H7 (cell line): ENCODE measurements at regions not wholly inside any gene's neighbourhood (a gene's known extent, or its start where the extent isn't known, plus 50 kb on each side); places are given as distances from the start of the nearest gene placed in this dataset.

Experiments used
- DNase-seq: peaks from one replicate; pipeline ENCODE4 v3.0.0; 2012
- H3K27me3 ChIP-seq: 2 replicates; pipeline ENCODE4 v1.6.0; 2011; ENCODE audit warnings: mild to moderate bottlenecking, low read length; ENCODE audit not compliant: control insufficient read depth, insufficient read depth
- H3K36me3 ChIP-seq: replicated peaks from 2 replicates; pipeline ENCODE4 v1.5.1; 2011; ENCODE audit warnings: low read length; ENCODE audit not compliant: control insufficient read depth, insufficient read depth
- H3K4me3 ChIP-seq: 2 replicates; pipeline ENCODE4 v1.5.1; 2011; ENCODE audit warnings: low read depth, mild to moderate bottlenecking, control low read depth, low read length, moderate library complexity; ENCODE audit not compliant: insufficient read depth

DNA sequence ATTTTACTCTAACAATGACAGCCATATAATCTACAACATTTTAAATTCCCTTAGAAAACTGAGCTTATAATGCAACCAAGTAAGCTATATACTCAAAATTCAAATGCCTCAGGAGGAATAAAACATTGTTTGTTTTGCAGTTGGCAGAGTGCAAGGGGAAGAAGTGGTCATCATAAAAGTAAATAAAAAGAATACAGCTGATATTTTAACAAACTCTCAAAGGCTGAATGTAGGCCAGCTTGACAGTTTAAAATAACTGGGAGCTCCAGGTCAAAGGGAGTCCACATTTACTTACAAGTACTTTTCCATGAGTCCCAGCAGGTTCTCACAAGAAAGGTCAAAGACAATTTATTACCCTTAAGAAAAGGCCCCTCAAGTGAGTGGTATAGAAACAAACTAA is 589.8 kb downstream of the BCKDHB start:
- H3K36me3 ChIP-seq: no peaks in the 10 kb centered on the region
- no peak for DNase-seq
- H3K27me3 ChIP-seq: no peaks in the 10 kb centered on the region
- H3K4me3 ChIP-seq: no peak overlapping the region

DNA sequence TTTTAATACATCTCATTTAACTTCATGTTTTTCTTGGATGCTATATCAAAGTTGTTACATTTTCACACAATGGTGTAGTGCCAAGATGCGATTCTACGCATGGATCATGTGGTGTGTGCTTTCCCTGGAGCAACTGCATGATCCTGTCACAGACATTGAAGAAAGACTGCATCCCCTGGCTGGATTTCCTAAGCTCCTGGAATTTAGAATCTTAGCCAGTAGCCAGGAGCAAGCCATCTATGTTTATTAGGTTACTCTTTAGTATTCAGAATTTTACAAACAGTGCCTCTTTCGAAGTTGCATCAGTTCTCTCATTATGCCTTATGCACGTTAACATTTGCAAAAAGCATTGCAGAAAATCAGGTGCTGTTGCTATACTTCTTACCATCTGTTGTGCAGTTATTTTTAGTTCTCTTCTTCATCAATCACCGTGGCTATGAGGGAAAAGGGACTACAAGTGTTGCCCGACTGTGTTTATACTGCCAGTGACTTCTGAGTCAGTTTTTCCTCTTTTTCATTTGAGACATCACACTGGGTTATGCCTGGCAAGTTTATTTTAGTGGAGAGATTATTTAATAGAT is 584.2 kb downstream of the BCKDHB start:
- Histone ChIP-seq H3K36me3 (no peaks in the 10 kb centered on the region), H3K27me3 (no peaks in the 10 kb centered on the region), H3K4me3 (no peak overlapping the region)
- no peak for DNase-seq

GRCh38 chr6:80689716-80690395 is 583.4 kb downstream of the BCKDHB start:
- H3K4me3 ChIP-seq: no peak overlapping the region
- no peak for DNase-seq
- H3K27me3 ChIP-seq: no peaks in the 10 kb centered on the region
- no peaks in the 10 kb centered on the region for H3K36me3 ChIP-seq

GRCh38 chr6:80679992-80680391 is 573.5 kb downstream of the BCKDHB start:
- Histone ChIP-seq H3K4me3 (no peak overlapping the region), H3K36me3 (no peaks in the 10 kb centered on the region), H3K27me3 (no peaks in the 10 kb centered on the region)
- no peak for DNase-seq

DNA sequence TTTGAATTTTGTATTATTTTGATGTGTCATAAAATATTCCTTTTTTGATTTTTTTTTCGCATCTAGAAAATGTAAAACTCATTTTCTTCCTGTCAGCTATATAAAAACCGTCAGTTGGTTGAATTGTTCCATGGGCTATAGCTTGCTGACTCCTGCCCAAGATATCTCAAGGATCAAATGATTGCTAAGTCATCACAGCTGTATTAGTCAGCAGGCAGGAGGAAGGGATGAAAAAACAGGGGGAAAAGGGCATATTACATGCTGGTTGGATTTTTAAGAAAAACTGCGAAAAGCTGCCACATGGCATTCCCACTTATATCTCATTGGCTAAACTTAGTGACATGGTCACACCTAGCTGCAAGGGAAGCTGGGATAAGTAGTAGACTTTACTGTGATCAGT is 569.9 kb downstream of the BCKDHB start:
- H3K4me3 ChIP-seq: no peak overlapping the region
- no peak for DNase-seq
- no peaks in the 10 kb centered on the region for H3K27me3 ChIP-seq
- no peaks in the 10 kb centered on the region for H3K36me3 ChIP-seq

- no peak for DNase-seq
- no peak overlapping the region for H3K4me3 ChIP-seq
- no peaks in the 10 kb centered on the region for H3K27me3 ChIP-seq
- H3K36me3 ChIP-seq: no peaks in the 10 kb centered on the region
Observed at GRCh38 chr6:80674669-80675068, 568.2 kb downstream of the BCKDHB start.

DNA sequence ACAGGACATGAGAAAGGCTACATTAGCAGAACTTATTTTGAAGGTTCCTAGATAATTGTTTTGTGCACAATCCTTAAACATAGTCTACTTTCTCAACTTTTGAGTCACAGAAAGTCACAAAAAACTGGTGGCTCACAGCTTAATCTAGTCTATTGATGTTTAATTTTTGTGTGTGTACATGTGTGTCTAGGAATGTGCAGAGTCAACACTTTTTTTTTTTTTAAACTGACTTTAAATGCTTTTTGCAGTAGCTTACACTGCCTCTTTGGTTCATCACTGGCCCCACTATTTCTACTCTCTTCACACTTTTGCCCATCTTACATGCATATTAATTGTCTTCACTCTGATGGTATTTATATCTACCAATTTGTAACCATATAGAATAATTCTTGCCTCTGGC is 566.9 kb downstream of the BCKDHB start:
- no peaks in the 10 kb centered on the region for H3K27me3 ChIP-seq
- DNase-seq: no peak
- H3K36me3 ChIP-seq: no peaks in the 10 kb centered on the region
- H3K4me3 ChIP-seq: no peak overlapping the region

DNA sequence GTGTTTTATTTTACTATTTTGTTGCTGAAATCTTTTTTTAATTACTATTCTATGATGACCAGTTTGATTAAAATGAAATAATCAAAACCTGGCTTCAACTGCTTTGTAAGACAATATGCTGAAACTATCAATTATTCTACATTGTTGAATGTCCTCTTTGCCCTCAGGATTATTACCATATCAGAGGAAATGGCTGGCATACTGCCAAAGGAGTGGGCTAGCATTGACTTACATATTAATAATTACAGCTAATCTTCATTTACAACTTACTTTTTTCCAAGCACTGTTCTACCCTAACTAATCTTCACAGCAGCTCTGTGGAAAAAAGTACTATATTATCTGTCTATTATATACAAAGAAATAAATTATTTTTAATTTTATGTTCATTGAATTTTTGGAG is 560.5 kb downstream of the BCKDHB start:
- no peak overlapping the region for H3K4me3 ChIP-seq
- no peaks in the 10 kb centered on the region for H3K36me3 ChIP-seq
- DNase-seq: no peak
- H3K27me3 ChIP-seq: no peaks in the 10 kb centered on the region

GRCh38 chr6:80658926-80659325 is 552.5 kb downstream of the BCKDHB start:
- no peaks in the 10 kb centered on the region for H3K36me3 ChIP-seq
- DNase-seq: no peak
- no peak overlapping the region for H3K4me3 ChIP-seq
- no peaks in the 10 kb centered on the region for H3K27me3 ChIP-seq

- Histone ChIP-seq H3K36me3 (no peaks in the 10 kb centered on the region), H3K27me3 (no peaks in the 10 kb centered on the region), H3K4me3 (no peak overlapping the region)
- no peak for DNase-seq
Observed at GRCh38 chr6:80647156-80647555, 540.7 kb downstream of the BCKDHB start.

DNA sequence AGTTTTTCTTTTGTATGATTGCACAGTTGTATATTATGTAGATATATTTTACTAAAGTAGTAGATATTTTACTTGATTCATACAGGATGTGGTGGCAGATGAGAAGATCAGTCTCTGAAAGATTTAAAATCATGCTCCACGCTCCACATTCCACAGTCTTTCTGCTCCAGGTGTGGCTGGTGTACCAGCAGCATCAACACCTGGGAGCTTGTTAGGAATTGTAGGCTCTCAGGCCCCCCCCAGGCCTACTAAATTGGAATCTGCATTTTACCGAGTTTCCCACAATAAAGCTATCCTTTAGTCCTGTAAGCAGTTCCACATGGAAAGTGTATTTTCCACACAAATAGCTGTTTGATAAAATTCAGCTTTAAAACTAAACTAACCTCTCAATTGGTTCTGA is 537.4 kb downstream of the BCKDHB start:
- no peaks in the 10 kb centered on the region for H3K36me3 ChIP-seq

DNA sequence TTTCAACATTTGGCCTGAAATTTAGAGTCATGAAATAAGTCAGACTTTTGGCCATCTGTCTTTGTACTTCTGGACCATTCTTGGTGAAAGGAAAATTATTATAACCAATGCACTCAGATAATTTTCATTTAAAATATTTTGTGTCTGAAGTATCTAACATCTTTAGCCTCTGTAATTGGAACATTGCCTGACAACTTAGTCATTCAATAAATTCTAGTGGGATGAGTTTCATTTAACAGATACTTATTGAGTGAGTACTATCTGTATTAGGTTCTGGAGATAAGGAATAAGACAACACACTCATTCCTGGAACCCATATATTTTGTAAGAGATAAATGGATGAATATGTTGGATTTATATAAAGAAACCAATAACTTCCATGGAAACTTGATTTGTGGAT is 536.0 kb downstream of the BCKDHB start:
- H3K27me3 ChIP-seq: no peaks in the 10 kb centered on the region
- DNase-seq: no peak
- H3K4me3 ChIP-seq: no peak overlapping the region
- H3K36me3 ChIP-seq: no peaks in the 10 kb centered on the region

More for the DNA sequence above, 537.4 kb downstream of the BCKDHB start:
- no peak for DNase-seq
- H3K27me3 ChIP-seq: no peaks in the 10 kb centered on the region
- H3K4me3 ChIP-seq: no peak overlapping the region

- Histone ChIP-seq H3K27me3 (no peaks in the 10 kb centered on the region), H3K4me3 (no peak overlapping the region), H3K36me3 (no peaks in the 10 kb centered on the region)
- no peak for DNase-seq
Observed at GRCh38 chr6:80641591-80641990, 535.1 kb downstream of the BCKDHB start.

- DNase-seq: no peak
- Histone ChIP-seq H3K27me3 (no peaks in the 10 kb centered on the region), H3K4me3 (no peak overlapping the region), H3K36me3 (no peaks in the 10 kb centered on the region)
Observed at GRCh38 chr6:80640176-80640575, 533.7 kb downstream of the BCKDHB start.

GRCh38 chr6:80639181-80639629 is 532.7 kb downstream of the BCKDHB start:
- Histone ChIP-seq H3K36me3 (no peaks in the 10 kb centered on the region), H3K4me3 (no peak overlapping the region), H3K27me3 (no peaks in the 10 kb centered on the region)
- no peak for DNase-seq
